ENCODE measurements at regions not wholly inside any gene's neighbourhood (a gene's known extent, or its start where the extent isn't known, plus 50 kb on each side); places are given as distances from the start of the nearest gene placed in this dataset.

DNA sequence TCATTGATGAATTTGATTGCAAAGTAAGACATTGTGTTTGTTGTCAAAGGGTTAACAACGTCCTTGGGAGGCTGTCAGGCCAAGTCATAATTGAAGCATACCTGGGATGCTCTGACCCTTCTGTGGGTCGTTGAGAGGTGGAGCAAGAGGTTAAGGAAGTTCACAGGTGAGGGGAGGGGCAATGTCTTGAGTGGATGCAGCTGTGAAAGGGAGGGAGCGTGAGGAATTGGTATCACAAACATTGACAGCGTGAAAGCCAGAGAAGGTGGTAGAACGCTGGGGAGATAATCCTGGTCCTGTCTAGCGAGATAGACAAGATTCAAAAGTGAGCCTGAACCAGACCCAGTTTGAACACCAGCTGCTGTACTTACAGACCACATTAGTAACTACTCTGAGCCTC lies 79.4 kb downstream of the HES1 start:
- TF ChIP-seq POLR2A (IDR thresholded peaks at IDR 0.05) (no peak), POLR2AphosphoS5 (IDR thresholded peaks at IDR 0.05) (no peak), EP300 (IDR thresholded peaks at IDR 0.05) (no peak)
- TF ChIP-seq, protein P1, sequence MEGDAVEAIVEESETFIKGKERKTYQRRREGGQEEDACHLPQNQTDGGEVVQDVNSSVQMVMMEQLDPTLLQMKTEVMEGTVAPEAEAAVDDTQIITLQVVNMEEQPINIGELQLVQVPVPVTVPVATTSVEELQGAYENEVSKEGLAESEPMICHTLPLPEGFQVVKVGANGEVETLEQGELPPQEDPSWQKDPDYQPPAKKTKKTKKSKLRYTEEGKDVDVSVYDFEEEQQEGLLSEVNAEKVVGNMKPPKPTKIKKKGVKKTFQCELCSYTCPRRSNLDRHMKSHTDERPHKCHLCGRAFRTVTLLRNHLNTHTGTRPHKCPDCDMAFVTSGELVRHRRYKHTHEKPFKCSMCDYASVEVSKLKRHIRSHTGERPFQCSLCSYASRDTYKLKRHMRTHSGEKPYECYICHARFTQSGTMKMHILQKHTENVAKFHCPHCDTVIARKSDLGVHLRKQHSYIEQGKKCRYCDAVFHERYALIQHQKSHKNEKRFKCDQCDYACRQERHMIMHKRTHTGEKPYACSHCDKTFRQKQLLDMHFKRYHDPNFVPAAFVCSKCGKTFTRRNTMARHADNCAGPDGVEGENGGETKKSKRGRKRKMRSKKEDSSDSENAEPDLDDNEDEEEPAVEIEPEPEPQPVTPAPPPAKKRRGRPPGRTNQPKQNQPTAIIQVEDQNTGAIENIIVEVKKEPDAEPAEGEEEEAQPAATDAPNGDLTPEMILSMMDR (IDR thresholded peaks at IDR 0.05), result no peak

All from sigmoid colon (tissue), 4 donors.